GM23338 (cell line): ENCODE measurements at regions not wholly inside any gene's neighbourhood (a gene's known extent, or its start where the extent isn't known, plus 50 kb on each side); places are given as distances from the start of the nearest gene placed in this dataset.

ENCODE experiments used
- ATAC-seq: fragments of 200-7000 bp; cut with Tn5 transposase; 3 replicates; pipeline ENCODE4 v1.9.1; 2020
- DNase-seq: peaks from one replicate; pipeline ENCODE4 v3.0.0-alpha.2; 2015; ENCODE audit warnings: low spot score
- H2AFZ ChIP-seq: fragments of 200-600 bp; sonication (generic); 2 replicates; pipeline ENCODE4 v1.8.0; 2016; ENCODE audit warnings: antibody characterized with exemption, mild to moderate bottlenecking, moderate library complexity
- H3F3A ChIP-seq: fragments of 200-600 bp; sonication (generic); replicated peaks from 2 replicates; pipeline ENCODE4 v1.8.0; 2017; ENCODE audit warnings: antibody characterized with exemption, mixed run types, low read depth
- H3K27ac ChIP-seq: fragments of 200-600 bp; sonication (generic); 2 replicates; pipeline ENCODE4 v1.6.1; 2016; ENCODE audit warnings: low read depth
- H3K27me3 ChIP-seq: fragments of 200-600 bp; sonication (generic); 2 replicates; pipeline ENCODE4 v1.8.0; 2016; ENCODE audit warnings: mild to moderate bottlenecking, mixed run types, moderate library complexity; ENCODE audit not compliant: insufficient read depth
- H3K36me3 ChIP-seq: fragments of 200-600 bp; sonication (generic); 2 replicates; pipeline ENCODE4 v1.8.0; 2016; ENCODE audit warnings: mild to moderate bottlenecking; ENCODE audit not compliant: insufficient read depth
- H3K4me1 ChIP-seq: fragments of 200-600 bp; sonication (generic); 2 replicates; pipeline ENCODE4 v1.8.0; 2016; ENCODE audit warnings: mild to moderate bottlenecking, moderate library complexity; ENCODE audit not compliant: insufficient read depth
- H3K4me2 ChIP-seq: fragments of 200-600 bp; sonication (generic); 2 replicates; pipeline ENCODE4 v1.7.1; 2017; ENCODE audit warnings: mixed run types
- H3K4me3 ChIP-seq: fragments of 200-600 bp; sonication (generic); 2 replicates; pipeline ENCODE4 v1.6.1; 2016; ENCODE audit warnings: mixed run types
- H3K79me2 ChIP-seq: fragments of 200-600 bp; sonication (generic); replicated peaks from 2 replicates; pipeline ENCODE4 v1.8.0; 2017; ENCODE audit warnings: mild to moderate bottlenecking; ENCODE audit not compliant: insufficient read depth
- H3K9me2 ChIP-seq: fragments of 200-600 bp; sonication (generic); 2 replicates; pipeline ENCODE4 v1.8.0; 2017; ENCODE audit not compliant: insufficient read depth
- H4K20me1 ChIP-seq: fragments of 200-600 bp; sonication (generic); replicated peaks from 2 replicates; pipeline ENCODE4 v1.8.0; 2017; ENCODE audit warnings: mild to moderate bottlenecking; ENCODE audit not compliant: insufficient read depth
- H3K27ac Mint-ChIP-seq: 2 replicates; pipeline ENCODE4 v1.8.0; 2020; ENCODE audit warnings: inconsistent platforms, mild to moderate bottlenecking, moderate library complexity, mixed read lengths
- H3K27me3 Mint-ChIP-seq: 3 replicates; pipeline ENCODE4 v1.8.0; 2022; ENCODE audit warnings: low read depth, mild to moderate bottlenecking, moderate library complexity, mixed read lengths, inconsistent platforms; ENCODE audit not compliant: insufficient read depth, poor library complexity
- H3K36me3 Mint-ChIP-seq: 3 replicates; pipeline ENCODE4 v1.8.0; 2021; ENCODE audit warnings: low read depth, mild to moderate bottlenecking, inconsistent platforms, moderate library complexity, mixed read lengths
- H3K4me1 Mint-ChIP-seq: 3 replicates; pipeline ENCODE4 v1.8.0; 2020; ENCODE audit warnings: mild to moderate bottlenecking, inconsistent platforms, mixed read lengths
- H3K4me3 Mint-ChIP-seq: 3 replicates; pipeline ENCODE4 v1.8.0; 2021; ENCODE audit warnings: moderate library complexity, mild to moderate bottlenecking, inconsistent platforms, mixed read lengths
- H3K9me3 Mint-ChIP-seq: 3 replicates; pipeline ENCODE4 v1.8.0; 2020; ENCODE audit warnings: moderate library complexity, mild to moderate bottlenecking, inconsistent platforms, mixed read lengths
- CREB1 ChIP-seq: fragments of 250-450 bp; sonication (Bioruptor Pico); IDR thresholded peaks from 2 replicates; pipeline ENCODE4 v1.5.0; 2020; ENCODE audit warnings: low read depth, mild to moderate bottlenecking, moderate library complexity
- EZH2 ChIP-seq: fragments of 200-600 bp; sonication (generic); IDR thresholded peaks from one replicate; pipeline ENCODE4 v1.8.0; 2017; ENCODE audit warnings: antibody characterized with exemption, mild to moderate bottlenecking, low read depth; ENCODE audit not compliant: unreplicated experiment
- EZH2phosphoT487 ChIP-seq: fragments of 200-600 bp; sonication (generic); IDR thresholded peaks from one replicate; pipeline ENCODE4 v1.8.1; 2018; ENCODE audit warnings: antibody characterized with exemption; ENCODE audit not compliant: unreplicated experiment
- JUNB ChIP-seq: IDR thresholded peaks from one replicate; pipeline ENCODE4 v1.6.1; 2016; ENCODE audit warnings: antibody characterized with exemption; ENCODE audit not compliant: unreplicated experiment
- NANOG ChIP-seq: IDR thresholded peaks from 2 replicates; pipeline ENCODE4 v1.6.1; 2016; ENCODE audit warnings: antibody characterized with exemption, borderline replicate concordance
- POLR2AphosphoS5 ChIP-seq: IDR thresholded peaks from 2 replicates; pipeline ENCODE4 v1.6.1; 2016; ENCODE audit warnings: antibody characterized with exemption, low read depth
- STAT1 ChIP-seq: IDR thresholded peaks from one replicate; pipeline ENCODE4 v1.6.1; 2016; ENCODE audit warnings: antibody characterized with exemption; ENCODE audit not compliant: unreplicated experiment
- ZNF114 ChIP-seq: fragments of 250-450 bp; sonication (Bioruptor Pico); IDR thresholded peaks from 2 replicates; pipeline ENCODE4 v1.5.0; 2020; ENCODE audit warnings: mild to moderate bottlenecking, moderate library complexity
- ZNF331 ChIP-seq: fragments of 250-450 bp; sonication (Bioruptor Pico); IDR thresholded peaks from 2 replicates; pipeline ENCODE4 v1.5.0; 2020; ENCODE audit warnings: low read depth, mild to moderate bottlenecking, moderate library complexity
- TF ChIP-seq, protein P1 (sequence below): IDR thresholded peaks from one replicate; pipeline ENCODE4 v1.6.1; 2018; ENCODE audit warnings: antibody characterized with exemption; ENCODE audit not compliant: unreplicated experiment
- TF ChIP-seq, protein P2 (sequence below), 2 experiments: fragments of 200-600 bp in 1 of 2; sonication (generic) in 1 of 2; conservative IDR thresholded peaks; 2 replicates each; pipeline versions ENCODE4 v1.5.1 to v1.6.1; 2016 to 2017; ENCODE audit warnings: antibody characterized with exemption in 2 of 2, low read depth in 2 of 2, mild to moderate bottlenecking in 2 of 2, moderate library complexity in 1 of 2
- TF ChIP-seq, protein P3 (sequence below): IDR thresholded peaks from 2 replicates; pipeline ENCODE4 v1.6.1; 2016; ENCODE audit warnings: antibody characterized with exemption
- TF ChIP-seq, protein P4 (sequence below): fragments of 250-450 bp; sonication (Bioruptor Pico); IDR thresholded peaks from 2 replicates; pipeline ENCODE4 v1.5.0; 2020; ENCODE audit warnings: mild to moderate bottlenecking, moderate library complexity

DNA sequence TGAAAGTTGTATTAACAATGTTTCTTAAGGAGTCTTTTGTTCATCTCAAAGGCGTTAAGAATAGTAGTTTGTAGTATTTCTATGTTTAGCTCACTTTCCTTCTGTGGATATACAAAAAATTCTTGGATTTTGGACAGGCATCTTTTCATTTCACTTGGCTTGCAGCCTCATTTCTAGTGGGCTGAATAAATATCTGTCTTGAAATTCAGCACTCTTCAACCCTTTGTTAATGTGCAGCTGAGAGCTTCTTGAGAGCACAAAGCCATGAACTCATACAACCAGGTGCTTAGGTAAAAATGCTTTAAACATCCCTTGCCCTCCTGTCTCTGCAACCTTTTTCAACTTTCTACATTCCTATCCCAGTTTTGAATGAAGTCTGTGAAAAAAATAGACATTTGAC lies 1003.2 kb downstream of the C4orf33 start:
- Histone ChIP-seq H4K20me1 (no peaks in the 10 kb centered on the region), H3K27ac (no peak overlapping the region), H3K4me2 (no peak overlapping the region), H3K4me1 (peaks cover 5% of the 10 kb centered on the region; the same call in 1 of the 2 replicates), H2AFZ (peak overlapping the region; percentile 38; the same call in 1 of the 2 replicates), H3K79me2 (no peaks in the 10 kb centered on the region), H3K27me3 (no peaks in the 10 kb centered on the region), H3K9me2 (0 out of 2 replicates have a peak, but pooled peaks cover 2% of the 10 kb centered on the region), H3K36me3 (no peaks in the 10 kb centered on the region), H3K4me3 (no peak overlapping the region), H3F3A (no peaks in the 10 kb centered on the region)
- no peak for TF ChIP-seq JUNB
- TF ChIP-seq, protein P1, sequence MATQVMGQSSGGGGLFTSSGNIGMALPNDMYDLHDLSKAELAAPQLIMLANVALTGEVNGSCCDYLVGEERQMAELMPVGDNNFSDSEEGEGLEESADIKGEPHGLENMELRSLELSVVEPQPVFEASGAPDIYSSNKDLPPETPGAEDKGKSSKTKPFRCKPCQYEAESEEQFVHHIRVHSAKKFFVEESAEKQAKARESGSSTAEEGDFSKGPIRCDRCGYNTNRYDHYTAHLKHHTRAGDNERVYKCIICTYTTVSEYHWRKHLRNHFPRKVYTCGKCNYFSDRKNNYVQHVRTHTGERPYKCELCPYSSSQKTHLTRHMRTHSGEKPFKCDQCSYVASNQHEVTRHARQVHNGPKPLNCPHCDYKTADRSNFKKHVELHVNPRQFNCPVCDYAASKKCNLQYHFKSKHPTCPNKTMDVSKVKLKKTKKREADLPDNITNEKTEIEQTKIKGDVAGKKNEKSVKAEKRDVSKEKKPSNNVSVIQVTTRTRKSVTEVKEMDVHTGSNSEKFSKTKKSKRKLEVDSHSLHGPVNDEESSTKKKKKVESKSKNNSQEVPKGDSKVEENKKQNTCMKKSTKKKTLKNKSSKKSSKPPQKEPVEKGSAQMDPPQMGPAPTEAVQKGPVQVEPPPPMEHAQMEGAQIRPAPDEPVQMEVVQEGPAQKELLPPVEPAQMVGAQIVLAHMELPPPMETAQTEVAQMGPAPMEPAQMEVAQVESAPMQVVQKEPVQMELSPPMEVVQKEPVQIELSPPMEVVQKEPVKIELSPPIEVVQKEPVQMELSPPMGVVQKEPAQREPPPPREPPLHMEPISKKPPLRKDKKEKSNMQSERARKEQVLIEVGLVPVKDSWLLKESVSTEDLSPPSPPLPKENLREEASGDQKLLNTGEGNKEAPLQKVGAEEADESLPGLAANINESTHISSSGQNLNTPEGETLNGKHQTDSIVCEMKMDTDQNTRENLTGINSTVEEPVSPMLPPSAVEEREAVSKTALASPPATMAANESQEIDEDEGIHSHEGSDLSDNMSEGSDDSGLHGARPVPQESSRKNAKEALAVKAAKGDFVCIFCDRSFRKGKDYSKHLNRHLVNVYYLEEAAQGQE = no peak
- TF ChIP-seq EZH2 = no peak
- no peak for TF ChIP-seq NANOG
- TF ChIP-seq, protein P2, sequence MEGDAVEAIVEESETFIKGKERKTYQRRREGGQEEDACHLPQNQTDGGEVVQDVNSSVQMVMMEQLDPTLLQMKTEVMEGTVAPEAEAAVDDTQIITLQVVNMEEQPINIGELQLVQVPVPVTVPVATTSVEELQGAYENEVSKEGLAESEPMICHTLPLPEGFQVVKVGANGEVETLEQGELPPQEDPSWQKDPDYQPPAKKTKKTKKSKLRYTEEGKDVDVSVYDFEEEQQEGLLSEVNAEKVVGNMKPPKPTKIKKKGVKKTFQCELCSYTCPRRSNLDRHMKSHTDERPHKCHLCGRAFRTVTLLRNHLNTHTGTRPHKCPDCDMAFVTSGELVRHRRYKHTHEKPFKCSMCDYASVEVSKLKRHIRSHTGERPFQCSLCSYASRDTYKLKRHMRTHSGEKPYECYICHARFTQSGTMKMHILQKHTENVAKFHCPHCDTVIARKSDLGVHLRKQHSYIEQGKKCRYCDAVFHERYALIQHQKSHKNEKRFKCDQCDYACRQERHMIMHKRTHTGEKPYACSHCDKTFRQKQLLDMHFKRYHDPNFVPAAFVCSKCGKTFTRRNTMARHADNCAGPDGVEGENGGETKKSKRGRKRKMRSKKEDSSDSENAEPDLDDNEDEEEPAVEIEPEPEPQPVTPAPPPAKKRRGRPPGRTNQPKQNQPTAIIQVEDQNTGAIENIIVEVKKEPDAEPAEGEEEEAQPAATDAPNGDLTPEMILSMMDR (conservative IDR thresholded peaks at IDR 0.05; ENCODE audit: low read depth in 2 of 2) = no peak
- no peak for TF ChIP-seq POLR2AphosphoS5
- TF ChIP-seq, protein P3, sequence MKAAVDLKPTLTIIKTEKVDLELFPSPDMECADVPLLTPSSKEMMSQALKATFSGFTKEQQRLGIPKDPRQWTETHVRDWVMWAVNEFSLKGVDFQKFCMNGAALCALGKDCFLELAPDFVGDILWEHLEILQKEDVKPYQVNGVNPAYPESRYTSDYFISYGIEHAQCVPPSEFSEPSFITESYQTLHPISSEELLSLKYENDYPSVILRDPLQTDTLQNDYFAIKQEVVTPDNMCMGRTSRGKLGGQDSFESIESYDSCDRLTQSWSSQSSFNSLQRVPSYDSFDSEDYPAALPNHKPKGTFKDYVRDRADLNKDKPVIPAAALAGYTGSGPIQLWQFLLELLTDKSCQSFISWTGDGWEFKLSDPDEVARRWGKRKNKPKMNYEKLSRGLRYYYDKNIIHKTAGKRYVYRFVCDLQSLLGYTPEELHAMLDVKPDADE = no peak
- TF ChIP-seq, protein P4, sequence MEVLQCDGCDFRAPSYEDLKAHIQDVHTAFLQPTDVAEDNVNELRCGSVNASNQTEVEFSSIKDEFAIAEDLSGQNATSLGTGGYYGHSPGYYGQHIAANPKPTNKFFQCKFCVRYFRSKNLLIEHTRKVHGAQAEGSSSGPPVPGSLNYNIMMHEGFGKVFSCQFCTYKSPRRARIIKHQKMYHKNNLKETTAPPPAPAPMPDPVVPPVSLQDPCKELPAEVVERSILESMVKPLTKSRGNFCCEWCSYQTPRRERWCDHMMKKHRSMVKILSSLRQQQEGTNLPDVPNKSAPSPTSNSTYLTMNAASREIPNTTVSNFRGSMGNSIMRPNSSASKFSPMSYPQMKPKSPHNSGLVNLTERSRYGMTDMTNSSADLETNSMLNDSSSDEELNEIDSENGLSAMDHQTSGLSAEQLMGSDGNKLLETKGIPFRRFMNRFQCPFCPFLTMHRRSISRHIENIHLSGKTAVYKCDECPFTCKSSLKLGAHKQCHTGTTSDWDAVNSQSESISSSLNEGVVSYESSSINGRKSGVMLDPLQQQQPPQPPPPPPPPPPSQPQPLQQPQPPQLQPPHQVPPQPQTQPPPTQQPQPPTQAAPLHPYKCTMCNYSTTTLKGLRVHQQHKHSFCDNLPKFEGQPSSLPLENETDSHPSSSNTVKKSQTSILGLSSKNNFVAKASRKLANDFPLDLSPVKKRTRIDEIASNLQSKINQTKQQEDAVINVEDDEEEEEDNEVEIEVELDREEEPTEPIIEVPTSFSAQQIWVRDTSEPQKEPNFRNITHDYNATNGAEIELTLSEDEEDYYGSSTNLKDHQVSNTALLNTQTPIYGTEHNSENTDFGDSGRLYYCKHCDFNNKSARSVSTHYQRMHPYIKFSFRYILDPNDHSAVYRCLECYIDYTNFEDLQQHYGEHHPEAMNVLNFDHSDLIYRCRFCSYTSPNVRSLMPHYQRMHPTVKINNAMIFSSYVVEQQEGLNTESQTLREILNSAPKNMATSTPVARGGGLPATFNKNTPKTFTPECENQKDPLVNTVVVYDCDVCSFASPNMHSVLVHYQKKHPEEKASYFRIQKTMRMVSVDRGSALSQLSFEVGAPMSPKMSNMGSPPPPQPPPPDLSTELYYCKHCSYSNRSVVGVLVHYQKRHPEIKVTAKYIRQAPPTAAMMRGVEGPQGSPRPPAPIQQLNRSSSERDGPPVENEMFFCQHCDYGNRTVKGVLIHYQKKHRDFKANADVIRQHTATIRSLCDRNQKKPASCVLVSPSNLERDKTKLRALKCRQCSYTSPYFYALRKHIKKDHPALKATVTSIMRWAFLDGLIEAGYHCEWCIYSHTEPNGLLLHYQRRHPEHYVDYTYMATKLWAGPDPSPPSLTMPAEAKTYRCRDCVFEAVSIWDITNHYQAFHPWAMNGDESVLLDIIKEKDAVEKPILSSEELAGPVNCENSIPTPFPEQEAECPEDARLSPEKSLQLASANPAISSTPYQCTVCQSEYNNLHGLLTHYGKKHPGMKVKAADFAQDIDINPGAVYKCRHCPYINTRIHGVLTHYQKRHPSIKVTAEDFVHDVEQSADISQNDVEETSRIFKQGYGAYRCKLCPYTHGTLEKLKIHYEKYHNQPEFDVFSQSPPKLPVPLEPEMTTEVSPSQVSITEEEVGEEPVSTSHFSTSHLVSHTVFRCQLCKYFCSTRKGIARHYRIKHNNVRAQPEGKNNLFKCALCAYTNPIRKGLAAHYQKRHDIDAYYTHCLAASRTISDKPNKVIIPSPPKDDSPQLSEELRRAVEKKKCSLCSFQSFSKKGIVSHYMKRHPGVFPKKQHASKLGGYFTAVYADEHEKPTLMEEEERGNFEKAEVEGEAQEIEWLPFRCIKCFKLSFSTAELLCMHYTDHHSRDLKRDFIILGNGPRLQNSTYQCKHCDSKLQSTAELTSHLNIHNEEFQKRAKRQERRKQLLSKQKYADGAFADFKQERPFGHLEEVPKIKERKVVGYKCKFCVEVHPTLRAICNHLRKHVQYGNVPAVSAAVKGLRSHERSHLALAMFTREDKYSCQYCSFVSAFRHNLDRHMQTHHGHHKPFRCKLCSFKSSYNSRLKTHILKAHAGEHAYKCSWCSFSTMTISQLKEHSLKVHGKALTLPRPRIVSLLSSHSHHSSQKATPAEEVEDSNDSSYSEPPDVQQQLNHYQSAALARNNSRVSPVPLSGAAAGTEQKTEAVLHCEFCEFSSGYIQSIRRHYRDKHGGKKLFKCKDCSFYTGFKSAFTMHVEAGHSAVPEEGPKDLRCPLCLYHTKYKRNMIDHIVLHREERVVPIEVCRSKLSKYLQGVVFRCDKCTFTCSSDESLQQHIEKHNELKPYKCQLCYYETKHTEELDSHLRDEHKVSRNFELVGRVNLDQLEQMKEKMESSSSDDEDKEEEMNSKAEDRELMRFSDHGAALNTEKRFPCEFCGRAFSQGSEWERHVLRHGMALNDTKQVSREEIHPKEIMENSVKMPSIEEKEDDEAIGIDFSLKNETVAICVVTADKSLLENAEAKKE = no peak
- no peak for TF ChIP-seq STAT1
- TF ChIP-seq ZNF331 = no peak
- no peak for TF ChIP-seq CREB1 (CRISPR knock-in tag)
- no peak for TF ChIP-seq ZNF114 (CRISPR knock-in tag)
- TF ChIP-seq EZH2phosphoT487 = no peak
- H3K27ac Mint-ChIP-seq = no peak overlapping the region
- peaks cover 14% of the 10 kb centered on the region; the same call in 2 of the 3 replicates for H3K4me1 Mint-ChIP-seq
- ATAC-seq (no peak), DNase-seq (no peak)
- no peaks in the 10 kb centered on the region for H3K27me3 Mint-ChIP-seq
- H3K9me3 Mint-ChIP-seq = no peaks in the 10 kb centered on the region
- no peaks in the 10 kb centered on the region for H3K36me3 Mint-ChIP-seq
- H3K4me3 Mint-ChIP-seq = no peak overlapping the region
